ENCODE measurements at regions not wholly inside any gene's neighbourhood (a gene's known extent, or its start where the extent isn't known, plus 50 kb on each side); places are given as distances from the start of the nearest gene placed in this dataset.

DNA sequence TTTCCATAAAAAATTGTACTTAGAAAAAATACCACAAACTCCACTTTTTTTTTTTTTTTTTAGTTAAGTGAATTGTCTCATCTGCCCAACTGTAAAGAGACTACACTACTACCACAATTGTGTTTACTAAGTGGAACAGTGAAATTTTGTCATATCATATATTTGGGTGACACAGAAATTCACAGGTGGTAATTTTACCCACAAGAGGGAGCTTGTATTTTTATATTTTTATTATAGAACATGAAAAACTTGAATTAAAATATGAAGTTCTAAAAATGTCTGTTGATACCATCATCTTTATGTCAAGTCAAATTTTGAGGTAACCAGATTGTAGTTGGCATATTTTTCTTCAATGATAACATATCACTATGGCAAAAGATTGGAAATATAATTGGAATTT is 329.4 kb upstream of the SOX5 start:
- TF ChIP-seq GATA3 (IDR thresholded peaks at IDR 0.05; ENCODE audit: low read depth, low read length) (no peak), GATA2 (IDR thresholded peaks at IDR 0.05; ENCODE audit: low read depth, low read length) (no peak)

Data from SH-SY5Y (cell line).